Caco-2 (cell line): ENCODE measurements at regions not wholly inside any gene's neighbourhood (a gene's known extent, or its start where the extent isn't known, plus 50 kb on each side); places are given as distances from the start of the nearest gene placed in this dataset.

Experiments used
- BruUV-seq: library from RNA; stranded (reverse); fragments of 400-500 nt; replicated peaks from 2 replicates; lab custom pipeline; 2021; lab: Mats Ljungman, UMichigan
- CTCF ChIA-PET: fragments of 300-600 bp; sonication (Branson Sonifier 250); formaldehyde crosslinking; loops from one replicate; lab custom pipeline; 2022; ENCODE audit warnings: antibody characterized with exemption; lab: Charles Lee
- POLR2A ChIA-PET: fragments of 300-600 bp; sonication (Branson Sonifier 250); formaldehyde crosslinking; loops from one replicate; lab custom pipeline; 2022; ENCODE audit warnings: antibody characterized with exemption; lab: Charles Lee
- DNase-seq, 2 experiments: peaks; one replicate each; pipeline versions ENCODE4 v3.0.0 to v3.0.0-alpha.2; 2020 to 2022
- H3K27me3 ChIP-seq: replicated peaks from 2 replicates; pipeline ENCODE4 v1.6.0; 2011; ENCODE audit warnings: low read length; ENCODE audit not compliant: control insufficient read depth, insufficient read depth
- H3K36me3 ChIP-seq: 2 replicates; pipeline ENCODE4 v1.5.1; 2011; ENCODE audit warnings: low read length; ENCODE audit not compliant: control insufficient read depth, insufficient read depth
- H3K4me1 ChIP-seq: fragments of 250-450 bp; sonication (Bioruptor Pico); 2 replicates; pipeline ENCODE4 v1.5.1; 2020; ENCODE audit warnings: mild to moderate bottlenecking
- H3K4me3 ChIP-seq: 2 replicates; pipeline ENCODE4 v1.5.1; 2011; ENCODE audit warnings: low read depth, mild to moderate bottlenecking, control low read depth, low read length
- H3K9me3 ChIP-seq: fragments of 250-450 bp; sonication (Bioruptor Pico); 2 replicates; pipeline ENCODE4 v1.5.1; 2020; ENCODE audit warnings: mild to moderate bottlenecking, moderate library complexity
- H3K27ac Mint-ChIP-seq: one replicate; pipeline ENCODE4 v1.8.0; 2022; ENCODE audit warnings: mixed read lengths; ENCODE audit not compliant: unreplicated experiment
- H3K27me3 Mint-ChIP-seq: one replicate; pipeline ENCODE4 v1.8.0; 2022; ENCODE audit warnings: mixed read lengths; ENCODE audit not compliant: insufficient read depth, unreplicated experiment
- H3K36me3 Mint-ChIP-seq: one replicate; pipeline ENCODE4 v1.8.0; 2022; ENCODE audit warnings: mild to moderate bottlenecking, mixed read lengths; ENCODE audit not compliant: insufficient read depth, unreplicated experiment
- H3K4me1 Mint-ChIP-seq: one replicate; pipeline ENCODE4 v1.8.0; 2022; ENCODE audit warnings: low read depth, mixed read lengths; ENCODE audit not compliant: unreplicated experiment
- H3K4me3 Mint-ChIP-seq: one replicate; pipeline ENCODE4 v1.8.0; 2022; ENCODE audit warnings: mild to moderate bottlenecking, moderate library complexity, mixed read lengths; ENCODE audit not compliant: unreplicated experiment
- H3K9me3 Mint-ChIP-seq: one replicate; pipeline ENCODE4 v1.8.0; 2022; ENCODE audit warnings: mixed read lengths; ENCODE audit not compliant: unreplicated experiment
- CTCF ChIP-seq, 2 experiments: fragments of 200-600 bp in 1 of 2; IDR thresholded peaks; 1 replicate in 1 of 2; 2 replicates in 1 of 2; pipeline versions ENCODE4 v1.5.1 to v1.8.0; 2011 to 2022; ENCODE audit warnings: antibody characterized with exemption in 1 of 2, control low read depth in 1 of 2, inconsistent platforms in 1 of 2, low read depth in 1 of 2, low read length in 1 of 2, mild to moderate bottlenecking in 1 of 2, moderate library complexity in 1 of 2; ENCODE audit not compliant: insufficient read depth in 1 of 2, severe bottlenecking in 1 of 2, unreplicated experiment in 1 of 2
- intact Hi-C: fragments of 100-400 bp; cut with micrococcal nuclease; formaldehyde crosslinking; loops from one replicate; pipeline ENCODE4 v1.10.0; 2022; ENCODE audit not compliant: unreplicated experiment

- peaks cover 4% of the 10 kb centered on the region; the same call in 1 of the 2 replicates for H3K9me3 ChIP-seq
- no TSS peak for BruUV-seq
- Mint-ChIP-seq H3K4me1 (no peaks in the 10 kb centered on the region), H3K9me3 (no peaks in the 10 kb centered on the region), H3K27me3 (no peaks in the 10 kb centered on the region), H3K27ac (no peak overlapping the region), H3K4me3 (no peak overlapping the region), H3K36me3 (no peaks in the 10 kb centered on the region)
- peaks cover 33% of the 10 kb centered on the region for H3K4me1 ChIP-seq
- no peak for TF ChIP-seq CTCF (IDR thresholded peaks at IDR 0.05; ENCODE audit: insufficient read depth in 1 of 2, low read depth in 1 of 2, low read length in 1 of 2, severe bottlenecking in 1 of 2, unreplicated experiment in 1 of 2)
- no peak for DNase-seq
- H3K4me3 ChIP-seq, result no peak overlapping the region
- no peaks in the 10 kb centered on the region for H3K36me3 ChIP-seq
- no peaks in the 10 kb centered on the region for H3K27me3 ChIP-seq
- CTCF ChIA-PET, result no interaction called here
- intact Hi-C loops, result loop anchor here (5.0 kb wide), 1 partner anchor 36 kb away; no protein-coding TSS in a partner anchor
- POLR2A ChIA-PET, result no interaction called here
Measured at GRCh38 chr5:67265951-67266350, 69.4 kb upstream of the CD180 start.

- H3K9me3 Mint-ChIP-seq, result no peaks in the 10 kb centered on the region
- H3K27ac Mint-ChIP-seq, result no peak overlapping the region
- Histone ChIP-seq H3K27me3 (no peaks in the 10 kb centered on the region), H3K4me1 (peaks cover 26% of the 10 kb centered on the region), H3K9me3 (peaks cover 2% of the 10 kb centered on the region; the same call in 1 of the 2 replicates), H3K4me3 (no peak overlapping the region), H3K36me3 (no peaks in the 10 kb centered on the region)
- H3K4me1 Mint-ChIP-seq, result no peaks in the 10 kb centered on the region
- DNase-seq, result no peak
- TF ChIP-seq CTCF (IDR thresholded peaks at IDR 0.05; ENCODE audit: insufficient read depth in 1 of 2, low read depth in 1 of 2, low read length in 1 of 2, severe bottlenecking in 1 of 2, unreplicated experiment in 1 of 2), result no peak
- ChIA-PET CTCF (no interaction called here), POLR2A (no interaction called here)
- H3K36me3 Mint-ChIP-seq, result no peaks in the 10 kb centered on the region
- H3K27me3 Mint-ChIP-seq, result peaks cover 3% of the 10 kb centered on the region
- intact Hi-C loops, result no loop called here
- H3K4me3 Mint-ChIP-seq, result no peak overlapping the region
- BruUV-seq, result no TSS peak
Measured at GRCh38 chr5:67263656-67264408, 67.2 kb upstream of the CD180 start.

- Mint-ChIP-seq H3K9me3 (no peaks in the 10 kb centered on the region), H3K4me3 (no peak overlapping the region), H3K27ac (no peak overlapping the region), H3K4me1 (no peaks in the 10 kb centered on the region), H3K27me3 (peaks cover 3% of the 10 kb centered on the region), H3K36me3 (no peaks in the 10 kb centered on the region)
- no peak for DNase-seq
- Histone ChIP-seq H3K4me3 (no peak overlapping the region), H3K4me1 (peaks cover 17% of the 10 kb centered on the region), H3K36me3 (no peaks in the 10 kb centered on the region), H3K27me3 (no peaks in the 10 kb centered on the region), H3K9me3 (no peaks in the 10 kb centered on the region)
- ChIA-PET CTCF (no interaction called here), POLR2A (no interaction called here)
- intact Hi-C loops, result no loop called here
- no peak for TF ChIP-seq CTCF (IDR thresholded peaks at IDR 0.05; ENCODE audit: insufficient read depth in 1 of 2, low read depth in 1 of 2, low read length in 1 of 2, severe bottlenecking in 1 of 2, unreplicated experiment in 1 of 2)
- BruUV-seq, result no TSS peak
Measured at GRCh38 chr5:67262956-67263355, 66.4 kb upstream of the CD180 start.
